Colonic mucosa (tissue), 4 donors: ENCODE measurements at regions not wholly inside any gene's neighbourhood (a gene's known extent, or its start where the extent isn't known, plus 50 kb on each side); places are given as distances from the start of the nearest gene placed in this dataset.
"Not testable (repeated sequence)": the region's sequence is repeated elsewhere in the genome, so short reads cannot be mapped to it uniquely, and the experiment has no call there.

ENCODE experiments used
- DNase-seq: peaks from one replicate; pipeline ENCODE4 v3.0.0-alpha.2; 2020
- H3K27ac ChIP-seq: fragments of 200-600 bp; one replicate; pipeline ENCODE4 v1.8.0; 2021
- H3K27me3 ChIP-seq: fragments of 200-600 bp; one replicate; pipeline ENCODE4 v1.8.0; 2021
- H3K36me3 ChIP-seq: fragments of 200-600 bp; one replicate; pipeline ENCODE4 v1.8.0; 2021
- H3K4me1 ChIP-seq: fragments of 200-600 bp; one replicate; pipeline ENCODE4 v1.8.0; 2021; ENCODE audit warnings: mild to moderate bottlenecking
- H3K4me3 ChIP-seq: fragments of 200-600 bp; one replicate; pipeline ENCODE4 v1.8.0; 2021
- H3K9ac ChIP-seq, 2 donors: one replicate each; pipeline ENCODE4 v1.7.0; 2013; ENCODE audit warnings: control low read depth in 2 of 2, low read depth in 2 of 2, low read length in 2 of 2
- H3K9me3 ChIP-seq: fragments of 200-600 bp; one replicate; pipeline ENCODE4 v1.8.0; 2021
- intact Hi-C: fragments of 100-400 bp; cut with DNase I; formaldehyde crosslinking; loops from one replicate; pipeline ENCODE4 v1.14.1; 2022
- TF ChIP-seq, protein P1 (sequence below): fragments of 200-600 bp; IDR thresholded peaks from one replicate; pipeline ENCODE4 v1.8.0; 2022; ENCODE audit warnings: antibody characterized with exemption, mild to moderate bottlenecking
- donor health status: healthy.
- donor health status: DM: no; HTN: no; CAD: no.
- donor health status: DM: no; HTN: no; CAD: no.

DNA sequence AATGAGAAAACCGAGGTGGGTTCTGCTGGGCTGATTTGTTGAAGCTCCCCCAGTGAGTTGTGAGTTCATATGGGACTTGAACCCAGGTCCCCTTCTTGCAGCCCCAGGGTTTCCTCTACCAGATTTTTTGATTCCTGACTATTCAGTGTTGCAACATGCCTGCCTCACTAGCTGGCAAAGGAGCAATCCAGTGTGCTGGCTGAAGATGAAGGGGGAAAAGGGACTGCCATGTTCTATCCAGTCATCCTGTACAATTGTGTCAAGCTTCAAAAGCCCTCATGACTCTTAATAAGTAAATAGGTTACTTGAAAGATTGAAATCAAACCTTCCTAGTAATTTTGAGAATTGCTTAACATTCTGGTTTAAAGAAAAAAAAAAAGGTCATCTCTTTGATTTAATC lies 211.5 kb upstream of the TP63 start:
- no peak overlapping the region for H3K4me3 ChIP-seq
- no peaks in the 10 kb centered on the region for H3K4me1 ChIP-seq
- TF ChIP-seq, protein P1, sequence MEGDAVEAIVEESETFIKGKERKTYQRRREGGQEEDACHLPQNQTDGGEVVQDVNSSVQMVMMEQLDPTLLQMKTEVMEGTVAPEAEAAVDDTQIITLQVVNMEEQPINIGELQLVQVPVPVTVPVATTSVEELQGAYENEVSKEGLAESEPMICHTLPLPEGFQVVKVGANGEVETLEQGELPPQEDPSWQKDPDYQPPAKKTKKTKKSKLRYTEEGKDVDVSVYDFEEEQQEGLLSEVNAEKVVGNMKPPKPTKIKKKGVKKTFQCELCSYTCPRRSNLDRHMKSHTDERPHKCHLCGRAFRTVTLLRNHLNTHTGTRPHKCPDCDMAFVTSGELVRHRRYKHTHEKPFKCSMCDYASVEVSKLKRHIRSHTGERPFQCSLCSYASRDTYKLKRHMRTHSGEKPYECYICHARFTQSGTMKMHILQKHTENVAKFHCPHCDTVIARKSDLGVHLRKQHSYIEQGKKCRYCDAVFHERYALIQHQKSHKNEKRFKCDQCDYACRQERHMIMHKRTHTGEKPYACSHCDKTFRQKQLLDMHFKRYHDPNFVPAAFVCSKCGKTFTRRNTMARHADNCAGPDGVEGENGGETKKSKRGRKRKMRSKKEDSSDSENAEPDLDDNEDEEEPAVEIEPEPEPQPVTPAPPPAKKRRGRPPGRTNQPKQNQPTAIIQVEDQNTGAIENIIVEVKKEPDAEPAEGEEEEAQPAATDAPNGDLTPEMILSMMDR: no peak
- no peak for DNase-seq
- no peaks in the 10 kb centered on the region for H3K36me3 ChIP-seq
- H3K27me3 ChIP-seq: no peaks in the 10 kb centered on the region
- intact Hi-C loops: no loop called here
- H3K9ac ChIP-seq: no peak overlapping the region
- no peak overlapping the region for H3K27ac ChIP-seq
- H3K9me3 ChIP-seq: no peaks in the 10 kb centered on the region

- H3K9ac ChIP-seq: no peak overlapping the region
- intact Hi-C loops: no loop called here
- no peaks in the 10 kb centered on the region for H3K36me3 ChIP-seq
- TF ChIP-seq, protein P1: no peak
- H3K27ac ChIP-seq: no peak overlapping the region
- H3K27me3 ChIP-seq: no peaks in the 10 kb centered on the region
- no peak for DNase-seq
- no peaks in the 10 kb centered on the region for H3K9me3 ChIP-seq
- H3K4me1 ChIP-seq: no peaks in the 10 kb centered on the region
- H3K4me3 ChIP-seq: no peak overlapping the region
Observed at GRCh38 chr3:189424922-189425321, 206.3 kb upstream of the TP63 start.

DNA sequence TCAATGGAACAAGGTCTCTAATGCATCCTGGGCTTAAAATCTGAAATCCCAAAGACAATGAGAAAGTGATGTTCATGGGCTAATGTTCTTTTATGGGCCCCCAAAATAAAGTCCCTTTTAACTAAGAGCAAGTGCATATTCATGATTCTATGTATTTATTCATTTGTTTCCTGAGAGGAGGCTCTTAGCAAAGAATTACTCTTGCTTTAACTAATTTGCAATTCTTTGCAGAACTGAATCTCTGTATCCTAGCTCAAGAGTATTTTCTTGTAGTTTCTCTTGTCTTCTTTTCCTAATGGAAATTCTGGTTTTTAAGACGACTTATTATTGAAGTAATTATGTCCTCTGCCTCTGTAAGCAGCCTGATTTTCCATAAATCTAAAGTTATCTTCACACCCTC lies 202.2 kb upstream of the TP63 start:
- no peaks in the 10 kb centered on the region for H3K27me3 ChIP-seq
- no peak overlapping the region for H3K4me3 ChIP-seq
- H3K4me1 ChIP-seq: no peaks in the 10 kb centered on the region
- TF ChIP-seq, protein P1: no peak
- no peak overlapping the region for H3K27ac ChIP-seq
- intact Hi-C loops: no loop called here
- DNase-seq: no peak
- no peaks in the 10 kb centered on the region for H3K9me3 ChIP-seq
- H3K9ac ChIP-seq: no peak overlapping the region
- no peaks in the 10 kb centered on the region for H3K36me3 ChIP-seq

- no peak for DNase-seq
- TF ChIP-seq, protein P1: no peak
- no peaks in the 10 kb centered on the region for H3K36me3 ChIP-seq
- H3K9me3 ChIP-seq: no peaks in the 10 kb centered on the region
- H3K27ac ChIP-seq: no peak overlapping the region
- H3K9ac ChIP-seq: no peak overlapping the region
- intact Hi-C loops: no loop called here
- no peaks in the 10 kb centered on the region for H3K27me3 ChIP-seq
- H3K4me1 ChIP-seq: no peaks in the 10 kb centered on the region
- H3K4me3 ChIP-seq: no peak overlapping the region
Observed at GRCh38 chr3:189430166-189430565, 201.0 kb upstream of the TP63 start.

- H3K9me3 ChIP-seq, DNase-seq, H3K4me1 ChIP-seq, H3K27me3 ChIP-seq, intact Hi-C loops, H3K27ac ChIP-seq, H3K4me3 ChIP-seq, H3K9ac ChIP-seq, H3K36me3 ChIP-seq: not testable (repeated sequence)
Observed at GRCh38 chr3:189442257-189442656, 188.9 kb upstream of the TP63 start.

DNA sequence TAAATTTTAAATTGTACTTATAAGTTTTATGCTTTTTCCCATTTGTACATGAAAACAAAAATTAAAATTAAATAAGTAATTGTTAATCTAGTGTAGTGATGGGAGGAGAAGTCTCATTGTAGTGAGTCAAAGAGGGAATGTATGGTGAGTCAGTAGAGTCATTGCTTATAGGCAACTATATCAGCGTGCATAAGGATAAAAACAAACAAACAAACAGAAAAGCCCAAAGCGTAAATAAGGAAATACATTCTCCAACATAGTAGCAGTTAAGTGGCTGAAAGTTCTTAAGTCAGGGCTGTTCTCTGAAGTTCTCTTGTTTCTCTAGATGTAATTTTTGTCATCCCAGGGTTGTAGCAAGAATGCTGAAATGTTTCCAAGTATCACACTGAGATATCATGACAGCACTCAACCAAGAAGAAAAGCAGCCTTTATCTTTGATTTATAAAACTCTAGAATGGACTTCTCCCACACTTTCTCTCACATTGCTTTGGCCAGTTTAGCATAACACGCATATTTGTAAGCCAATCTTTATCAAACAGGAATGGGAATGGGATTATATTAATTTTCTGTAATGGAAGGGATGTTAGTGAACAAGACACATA lies 184.1 kb upstream of the TP63 start:
- Histone ChIP-seq H3K4me3 (no peak overlapping the region), H3K27me3 (no peaks in the 10 kb centered on the region), H3K36me3 (no peaks in the 10 kb centered on the region), H3K27ac (no peak overlapping the region), H3K4me1 (no peaks in the 10 kb centered on the region), H3K9ac (no peak overlapping the region), H3K9me3 (no peaks in the 10 kb centered on the region)
- TF ChIP-seq, protein P1: no peak
- no peak for DNase-seq
- intact Hi-C loops: no loop called here
